ENCODE measurements at regions not wholly inside any gene's neighbourhood (a gene's known extent, or its start where the extent isn't known, plus 50 kb on each side); places are given as distances from the start of the nearest gene placed in this dataset.

DNA sequence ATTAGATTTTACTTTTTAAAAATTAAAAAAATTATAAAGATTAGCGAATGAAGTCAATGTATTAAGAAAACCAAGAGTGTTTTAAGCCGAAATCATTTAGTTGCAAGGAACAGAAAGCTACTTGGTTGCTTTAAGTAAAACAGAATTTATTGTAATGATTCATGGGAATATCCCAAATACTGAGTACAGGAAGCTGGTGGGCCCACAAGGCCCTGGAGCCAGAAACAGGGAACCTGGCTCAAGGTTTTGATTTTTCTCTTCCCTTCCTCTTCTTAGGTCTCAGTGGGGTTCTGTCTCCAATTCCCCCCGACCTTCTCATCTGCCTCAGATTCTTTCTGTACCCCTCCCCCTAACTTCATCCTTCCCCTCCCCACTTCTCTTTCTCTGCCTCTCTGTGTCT is 229.0 kb downstream of the TLE3 start:
- TF ChIP-seq, protein P1, sequence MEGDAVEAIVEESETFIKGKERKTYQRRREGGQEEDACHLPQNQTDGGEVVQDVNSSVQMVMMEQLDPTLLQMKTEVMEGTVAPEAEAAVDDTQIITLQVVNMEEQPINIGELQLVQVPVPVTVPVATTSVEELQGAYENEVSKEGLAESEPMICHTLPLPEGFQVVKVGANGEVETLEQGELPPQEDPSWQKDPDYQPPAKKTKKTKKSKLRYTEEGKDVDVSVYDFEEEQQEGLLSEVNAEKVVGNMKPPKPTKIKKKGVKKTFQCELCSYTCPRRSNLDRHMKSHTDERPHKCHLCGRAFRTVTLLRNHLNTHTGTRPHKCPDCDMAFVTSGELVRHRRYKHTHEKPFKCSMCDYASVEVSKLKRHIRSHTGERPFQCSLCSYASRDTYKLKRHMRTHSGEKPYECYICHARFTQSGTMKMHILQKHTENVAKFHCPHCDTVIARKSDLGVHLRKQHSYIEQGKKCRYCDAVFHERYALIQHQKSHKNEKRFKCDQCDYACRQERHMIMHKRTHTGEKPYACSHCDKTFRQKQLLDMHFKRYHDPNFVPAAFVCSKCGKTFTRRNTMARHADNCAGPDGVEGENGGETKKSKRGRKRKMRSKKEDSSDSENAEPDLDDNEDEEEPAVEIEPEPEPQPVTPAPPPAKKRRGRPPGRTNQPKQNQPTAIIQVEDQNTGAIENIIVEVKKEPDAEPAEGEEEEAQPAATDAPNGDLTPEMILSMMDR (IDR thresholded peaks at IDR 0.05; ENCODE audit: control insufficient read depth, extremely low read depth, insufficient read depth): no peak
- H3K4me3 ChIP-seq (ENCODE audit: low read depth, low read length): no peak overlapping the region
- DNase-seq (ENCODE audit: low read depth): no peak

DNA sequence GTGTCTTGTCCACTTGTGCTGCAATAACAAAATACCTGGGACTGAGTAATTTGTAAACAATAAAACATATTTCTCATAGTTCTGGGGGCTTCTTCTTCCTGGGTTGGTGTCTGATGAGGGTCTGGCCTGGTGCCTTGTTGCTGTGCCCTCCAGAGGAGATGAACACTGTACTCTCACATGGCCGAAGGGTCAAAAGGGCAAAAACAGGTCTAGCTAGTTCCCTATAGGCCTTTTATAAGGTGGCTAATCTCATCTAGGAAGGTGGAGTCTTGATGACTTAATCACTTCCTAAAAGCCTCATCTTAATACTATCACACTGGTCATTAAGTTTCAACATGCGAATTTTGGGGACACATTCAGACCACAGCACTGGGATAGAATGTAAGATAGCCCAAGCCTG is 228.4 kb downstream of the TLE3 start:
- TF ChIP-seq, protein P1 (IDR thresholded peaks at IDR 0.05; ENCODE audit: control insufficient read depth, extremely low read depth, insufficient read depth): no peak
- no peak overlapping the region for H3K4me3 ChIP-seq (ENCODE audit: low read depth, low read length)
- DNase-seq (ENCODE audit: low read depth): peak; percentile 79

DNA sequence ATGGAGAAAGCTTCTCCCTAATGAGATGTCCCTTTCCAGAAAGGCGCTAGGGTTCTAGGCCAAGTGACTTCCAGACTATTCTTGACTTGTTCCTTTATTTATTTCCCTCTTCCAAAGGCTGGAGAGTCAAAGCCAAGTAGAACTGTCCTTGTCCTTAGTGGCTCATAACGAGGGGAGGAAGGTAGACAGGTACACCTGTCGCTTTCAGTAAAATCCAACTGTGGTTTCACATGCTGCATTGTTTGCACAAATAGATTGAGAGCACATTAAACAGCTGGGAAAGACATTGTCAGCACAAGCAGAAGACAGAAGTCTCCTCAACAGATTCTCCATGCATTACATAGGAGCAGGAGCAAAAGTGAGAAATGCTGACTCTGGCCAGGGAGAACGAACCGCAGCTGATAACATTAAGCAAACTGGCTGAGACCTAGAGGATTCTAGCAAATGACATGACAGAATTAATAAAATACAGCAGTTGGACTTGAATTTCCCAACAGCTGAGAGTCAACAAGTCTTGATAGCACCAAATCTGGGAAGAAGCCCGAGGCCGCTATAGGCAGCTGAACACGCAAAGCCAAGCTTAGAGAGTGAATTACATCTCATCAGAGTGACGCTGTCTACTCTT is 227.7 kb downstream of the TLE3 start:
- DNase-seq (ENCODE audit: low read depth): peak; percentile 7
- TF ChIP-seq, protein P1 (IDR thresholded peaks at IDR 0.05; ENCODE audit: control insufficient read depth, extremely low read depth, insufficient read depth): no peak
- no peak overlapping the region for H3K4me3 ChIP-seq (ENCODE audit: low read depth, low read length)

DNA sequence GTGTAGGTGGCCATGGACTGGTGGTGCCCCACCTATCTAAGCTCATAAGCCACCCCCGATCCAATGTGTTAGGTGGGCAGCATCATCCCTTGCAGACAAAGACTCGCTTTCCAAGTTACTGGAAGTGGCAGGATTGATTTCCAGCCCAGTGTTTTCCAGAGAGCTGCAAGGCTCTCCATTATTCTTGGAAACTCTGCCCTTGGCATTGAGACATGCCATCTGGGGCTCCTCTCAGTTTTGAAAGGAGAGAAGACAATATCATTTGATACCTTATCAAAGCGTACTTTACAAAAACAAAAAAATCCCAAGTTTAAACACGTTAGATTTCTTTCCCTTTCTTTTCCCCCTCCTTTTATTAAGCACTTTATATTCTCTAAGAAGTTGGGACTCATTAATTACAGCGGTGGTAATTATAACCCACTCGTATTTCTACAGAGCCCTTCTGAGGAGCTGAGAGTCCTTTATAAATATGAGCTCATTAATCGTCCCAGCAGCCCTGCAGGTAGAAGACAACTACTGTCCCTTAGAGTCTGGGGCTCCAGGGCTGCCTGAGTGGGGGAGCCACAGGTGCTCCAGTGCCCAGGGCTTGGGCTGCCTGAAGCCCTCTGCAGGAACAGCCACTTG is 226.1 kb downstream of the TLE3 start:
- TF ChIP-seq, protein P1 (IDR thresholded peaks at IDR 0.05; ENCODE audit: control insufficient read depth, extremely low read depth, insufficient read depth): no peak
- DNase-seq (ENCODE audit: low read depth): no peak
- H3K4me3 ChIP-seq (ENCODE audit: low read depth, low read length): no peak overlapping the region

DNA sequence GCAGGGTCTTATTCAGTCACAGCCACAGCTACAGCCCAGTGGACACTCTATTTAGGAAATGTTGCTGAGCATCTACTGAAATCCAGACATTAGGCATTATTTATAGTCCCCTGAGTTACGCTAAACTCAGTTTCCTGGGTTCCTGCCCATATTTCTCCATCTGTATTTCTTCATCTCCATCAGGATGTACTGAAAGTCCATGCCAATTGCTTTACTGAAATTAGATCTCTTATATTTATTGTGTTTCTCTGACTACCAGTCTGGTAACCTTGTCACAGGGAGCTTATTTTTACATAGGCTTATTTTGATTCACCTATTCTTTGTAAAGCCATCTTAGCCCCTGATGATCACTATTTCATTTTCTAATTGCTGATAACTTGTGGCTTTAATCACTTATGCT is 223.9 kb downstream of the TLE3 start:
- no peak overlapping the region for H3K4me3 ChIP-seq (ENCODE audit: low read depth, low read length)
- no peak for DNase-seq (ENCODE audit: low read depth)
- TF ChIP-seq, protein P1 (IDR thresholded peaks at IDR 0.05; ENCODE audit: control insufficient read depth, extremely low read depth, insufficient read depth): no peak

DNA sequence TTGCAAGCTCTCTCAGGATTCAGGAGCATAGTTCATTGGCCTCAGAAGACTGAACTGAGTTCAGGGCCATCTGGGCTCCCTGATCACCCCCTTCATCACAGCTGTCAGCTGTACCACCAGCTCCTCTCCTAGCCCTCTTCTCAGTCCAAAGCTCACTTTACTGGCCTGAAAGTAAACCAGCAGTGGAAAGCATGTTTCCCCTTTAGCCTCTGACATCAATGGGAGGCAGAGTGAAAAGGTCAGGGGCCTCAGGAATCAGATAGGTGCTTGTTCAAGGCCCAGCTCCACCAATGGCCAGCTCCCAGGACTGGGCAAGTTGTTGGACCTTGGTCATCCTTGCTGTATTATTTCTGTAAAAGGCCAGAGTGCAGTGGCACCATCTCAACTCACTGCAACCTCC is 223.4 kb downstream of the TLE3 start:
- H3K4me3 ChIP-seq (ENCODE audit: low read depth, low read length): no peak overlapping the region
- DNase-seq (ENCODE audit: low read depth): no peak
- TF ChIP-seq, protein P1 (IDR thresholded peaks at IDR 0.05; ENCODE audit: control insufficient read depth, extremely low read depth, insufficient read depth): no peak
